ENCODE measurements at regions not wholly inside any gene's neighbourhood (a gene's known extent, or its start where the extent isn't known, plus 50 kb on each side); places are given as distances from the start of the nearest gene placed in this dataset.

DNA sequence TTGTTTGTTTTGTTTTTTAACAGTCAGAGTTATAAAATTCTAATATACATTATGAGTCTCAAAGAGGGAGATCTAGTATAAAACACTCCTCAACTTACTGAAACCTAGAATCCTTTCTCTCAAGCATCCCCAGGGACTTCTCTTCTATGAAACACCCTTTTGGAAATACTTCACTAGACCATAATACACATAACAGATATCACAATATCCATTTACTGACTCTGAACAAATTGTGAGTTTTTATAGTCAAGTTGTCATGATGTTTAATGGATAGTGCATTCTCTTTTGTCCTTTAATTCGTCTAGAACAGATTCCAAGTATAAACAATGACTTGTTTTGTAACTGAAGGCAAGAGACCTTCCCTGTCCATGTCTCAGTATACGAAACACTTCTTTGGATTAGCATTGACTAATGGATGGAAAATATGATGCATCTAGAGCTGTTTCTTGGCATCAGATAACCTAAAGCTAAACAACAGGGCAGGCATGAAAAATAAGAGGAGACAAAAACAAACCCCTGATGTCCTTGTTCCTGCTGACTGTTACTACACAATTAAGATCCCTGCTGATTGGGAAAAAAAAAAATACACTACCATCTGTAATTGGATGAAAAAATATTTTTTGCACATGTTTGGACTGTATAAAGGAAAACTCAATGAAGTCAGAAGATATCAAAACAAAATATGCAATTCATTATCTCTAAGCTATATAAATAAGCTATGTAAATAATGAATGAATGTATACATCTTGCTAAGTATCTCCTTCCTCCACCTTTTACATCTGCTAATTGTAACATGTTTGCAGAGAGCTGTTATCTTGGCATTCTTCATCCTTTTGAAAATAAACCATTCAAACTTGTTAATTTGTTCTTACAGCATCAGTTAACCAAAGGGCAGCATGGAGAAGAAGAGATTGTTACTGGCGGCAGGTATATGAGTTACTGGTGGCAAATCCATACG is 214.2 kb downstream of the LACC1 start:
- DNase-seq (ENCODE audit: low spot score), result no peak
- Histone ChIP-seq H3K27ac (no peak overlapping the region), H3K4me3 (no peak overlapping the region)
- TF ChIP-seq, protein P1, sequence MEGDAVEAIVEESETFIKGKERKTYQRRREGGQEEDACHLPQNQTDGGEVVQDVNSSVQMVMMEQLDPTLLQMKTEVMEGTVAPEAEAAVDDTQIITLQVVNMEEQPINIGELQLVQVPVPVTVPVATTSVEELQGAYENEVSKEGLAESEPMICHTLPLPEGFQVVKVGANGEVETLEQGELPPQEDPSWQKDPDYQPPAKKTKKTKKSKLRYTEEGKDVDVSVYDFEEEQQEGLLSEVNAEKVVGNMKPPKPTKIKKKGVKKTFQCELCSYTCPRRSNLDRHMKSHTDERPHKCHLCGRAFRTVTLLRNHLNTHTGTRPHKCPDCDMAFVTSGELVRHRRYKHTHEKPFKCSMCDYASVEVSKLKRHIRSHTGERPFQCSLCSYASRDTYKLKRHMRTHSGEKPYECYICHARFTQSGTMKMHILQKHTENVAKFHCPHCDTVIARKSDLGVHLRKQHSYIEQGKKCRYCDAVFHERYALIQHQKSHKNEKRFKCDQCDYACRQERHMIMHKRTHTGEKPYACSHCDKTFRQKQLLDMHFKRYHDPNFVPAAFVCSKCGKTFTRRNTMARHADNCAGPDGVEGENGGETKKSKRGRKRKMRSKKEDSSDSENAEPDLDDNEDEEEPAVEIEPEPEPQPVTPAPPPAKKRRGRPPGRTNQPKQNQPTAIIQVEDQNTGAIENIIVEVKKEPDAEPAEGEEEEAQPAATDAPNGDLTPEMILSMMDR (IDR thresholded peaks at IDR 0.05), result no peak

- TF ChIP-seq, protein P1 (IDR thresholded peaks at IDR 0.05), result no peak
Measured at GRCh38 chr13:44096901-44097300, 217.2 kb downstream of the LACC1 start.

GRCh38 chr13:44098559-44098958 is 218.9 kb downstream of the LACC1 start:
- DNase-seq (ENCODE audit: low spot score), result no peak
- TF ChIP-seq, protein P1 (IDR thresholded peaks at IDR 0.05), result no peak
- Histone ChIP-seq H3K4me3 (no peak overlapping the region), H3K27ac (no peak overlapping the region)

More at GRCh38 chr13:44096901-44097300, 217.2 kb downstream of the LACC1 start:
- Histone ChIP-seq H3K4me3 (no peak overlapping the region), H3K27ac (no peak overlapping the region)
- DNase-seq (ENCODE audit: low spot score), result no peak

- Histone ChIP-seq H3K27ac (no peak overlapping the region), H3K4me3 (no peak overlapping the region)
- TF ChIP-seq, protein P1 (IDR thresholded peaks at IDR 0.05), result no peak
- no peak for DNase-seq (ENCODE audit: low spot score)
Measured at GRCh38 chr13:44101347-44102083, 221.8 kb downstream of the LACC1 start.

- no peak for DNase-seq (ENCODE audit: low spot score)
- Histone ChIP-seq H3K4me3 (no peak overlapping the region), H3K27ac (no peak overlapping the region)
- TF ChIP-seq, protein P1 (IDR thresholded peaks at IDR 0.05), result no peak
Measured at GRCh38 chr13:44103429-44104196, 223.9 kb downstream of the LACC1 start.

- H3K27ac ChIP-seq, result no peak overlapping the region
- DNase-seq (ENCODE audit: low spot score), result no peak
- TF ChIP-seq, protein P1 (IDR thresholded peaks at IDR 0.05), result no peak
- H3K4me3 ChIP-seq, result no peak overlapping the region
Measured at GRCh38 chr13:44104197-44104490, 224.4 kb downstream of the LACC1 start.
